Erythroblast (primary cell): ENCODE measurements at regions not wholly inside any gene's neighbourhood (a gene's known extent, or its start where the extent isn't known, plus 50 kb on each side); places are given as distances from the start of the nearest gene placed in this dataset.

Experiments
- GATA1 ChIP-seq: IDR thresholded peaks from 2 replicates; pipeline ENCODE4 v1.6.1; 2011; ENCODE audit warnings: low read depth, mild to moderate bottlenecking, control low read depth, low read length, moderate library complexity
- POLR2A ChIP-seq: IDR thresholded peaks from 2 replicates; pipeline ENCODE4 v1.6.1; 2011; ENCODE audit warnings: mild to moderate bottlenecking, low read length

DNA sequence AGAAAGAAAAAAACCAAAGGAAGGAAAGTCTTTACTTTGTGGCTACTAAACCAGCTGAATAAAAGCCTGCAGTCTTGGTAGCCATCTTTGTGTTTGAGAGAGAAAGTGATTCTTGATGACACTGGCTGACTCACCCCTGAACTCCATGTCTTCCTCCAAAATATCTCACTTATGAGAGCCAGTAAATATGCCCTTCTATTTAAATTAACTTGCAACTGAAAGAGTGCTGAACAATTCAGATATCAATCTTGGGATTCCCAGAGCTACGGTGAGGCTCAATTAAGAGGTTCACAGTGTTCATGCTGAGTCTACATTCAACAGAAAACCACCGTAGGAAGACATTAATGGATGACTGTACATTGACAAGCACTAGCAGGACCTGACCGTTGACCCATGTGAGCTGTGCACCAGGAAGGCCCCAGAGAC lies 57.9 kb downstream of the KCTD12 start:
- TF ChIP-seq POLR2A: no peak
- no peak for TF ChIP-seq GATA1
